Naive thymus-derived CD8-positive, alpha-beta T cell (primary cell): ENCODE measurements at regions not wholly inside any gene's neighbourhood (a gene's known extent, or its start where the extent isn't known, plus 50 kb on each side); places are given as distances from the start of the nearest gene placed in this dataset.

ENCODE experiments used
- ATAC-seq, 2 donors: fragments of 150-1000 bp; cut with Tn5 transposase in 1 of 2; sonication (Bioruptor Pico), chemical (Tn5 transposase) in 1 of 2; 1 replicate in 1 of 2; 2 replicates in 1 of 2; pipeline ENCODE4 v1.10.0; 2021; ENCODE audit warnings: mild to moderate bottlenecking in 2 of 2, moderate library complexity in 2 of 2
- POLR2A ChIA-PET: fragments of 350-600 bp; sonication (Branson Sonifier 250); formaldehyde crosslinking; loops from one replicate; lab custom pipeline; 2021; ENCODE audit warnings: antibody characterized with exemption; lab: Charles Lee
- DNase-seq, 10 donors: peaks; one replicate each; pipeline versions ENCODE4 v3.0.0 to v3.0.0-alpha.2; 2020 to 2022
- H3K27ac Mint-ChIP-seq, 10 donors: one replicate each; pipeline ENCODE4 v1.8.0; 2020 to 2022; ENCODE audit warnings: mild to moderate bottlenecking in 10 of 10, mixed read lengths in 10 of 10, moderate library complexity in 4 of 10, inconsistent platforms in 1 of 10
- H3K27me3 Mint-ChIP-seq, 5 donors: one replicate each; pipeline ENCODE4 v1.8.0; 2021 to 2022; ENCODE audit warnings: mixed read lengths in 5 of 5
- H3K36me3 Mint-ChIP-seq, 3 donors: one replicate each; pipeline ENCODE4 v1.8.0; 2020 to 2022; ENCODE audit warnings: mixed read lengths in 3 of 3, mild to moderate bottlenecking in 2 of 3, inconsistent platforms in 1 of 3
- H3K4me1 Mint-ChIP-seq, 4 donors: one replicate each; pipeline ENCODE4 v1.8.0; 2021 to 2022; ENCODE audit warnings: mixed read lengths in 4 of 4
- H3K4me3 Mint-ChIP-seq, 10 donors: one replicate each; pipeline ENCODE4 v1.8.0; 2020 to 2022; ENCODE audit warnings: mild to moderate bottlenecking in 10 of 10, mixed read lengths in 10 of 10, moderate library complexity in 6 of 10, inconsistent platforms in 1 of 10
- H3K9me3 Mint-ChIP-seq, 9 donors: one replicate each; pipeline ENCODE4 v1.8.0; 2020 to 2022; ENCODE audit warnings: mixed read lengths in 9 of 9, mild to moderate bottlenecking in 3 of 9, inconsistent platforms in 1 of 9, moderate library complexity in 1 of 9

DNA sequence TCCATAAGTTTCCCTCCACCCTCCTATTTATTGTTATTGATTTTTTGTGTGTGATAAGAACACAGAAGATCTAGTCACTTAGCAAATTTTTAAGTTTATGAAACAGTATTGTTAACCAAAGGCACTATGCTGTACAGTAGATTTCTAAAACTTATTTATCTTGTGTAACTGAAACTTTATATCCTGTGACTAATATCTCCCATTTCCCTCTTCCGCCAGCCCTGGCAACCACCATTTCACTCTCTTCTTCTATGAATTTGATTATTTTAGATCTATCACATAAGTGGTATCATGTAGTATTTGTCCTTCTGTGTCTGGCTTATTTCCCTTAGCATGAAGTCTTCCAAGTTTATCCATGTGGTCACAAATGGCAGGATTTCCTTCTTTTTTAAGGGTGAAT, 144.3 kb upstream of the INHBA start:
- POLR2A ChIA-PET, result no interaction called here
- Mint-ChIP-seq H3K4me3 (no peak overlapping the region), H3K4me1 (no peaks in the 10 kb centered on the region), H3K9me3 (peaks cover 0 to 16% (median 2%) of the 10 kb centered on the region in 9 donors), H3K27me3 (peaks cover 0 to 8% (median 2%) of the 10 kb centered on the region in 5 donors), H3K27ac (no peak overlapping the region), H3K36me3 (peaks cover 0 to 6% (median 0%) of the 10 kb centered on the region in 3 donors)
- ATAC-seq (no peak), DNase-seq (no peak)

DNA sequence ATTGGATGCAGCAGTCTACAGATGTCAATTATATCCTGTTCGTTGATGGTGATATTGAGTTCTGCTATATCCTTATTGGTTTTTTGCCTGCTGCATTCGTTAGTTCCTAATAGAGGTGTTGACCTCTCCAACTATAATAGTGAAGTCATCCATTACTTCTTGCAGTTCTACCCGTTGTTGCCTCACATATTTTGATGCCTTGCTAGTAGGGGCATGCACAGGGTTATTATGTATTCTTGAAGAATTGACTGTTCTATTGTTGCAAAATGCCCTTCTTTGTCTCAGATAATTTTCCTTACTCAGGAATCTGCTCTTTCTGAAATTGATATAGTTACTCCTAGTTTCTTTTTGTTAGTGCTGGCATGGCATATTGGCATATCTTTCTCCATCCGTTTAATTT, 140.1 kb upstream of the INHBA start:
- peaks cover 0 to 4% (median 0%) of the 10 kb centered on the region in 3 donors for H3K36me3 Mint-ChIP-seq
- H3K4me3 Mint-ChIP-seq, result no peak overlapping the region
- peaks cover 0 to 21% (median 3%) of the 10 kb centered on the region in 9 donors for H3K9me3 Mint-ChIP-seq
- H3K27me3 Mint-ChIP-seq, result peaks cover 0 to 4% (median 0%) of the 10 kb centered on the region in 5 donors
- DNase-seq (no peak), ATAC-seq (no peak)
- no peak overlapping the region for H3K27ac Mint-ChIP-seq
- no peaks in the 10 kb centered on the region for H3K4me1 Mint-ChIP-seq
- POLR2A ChIA-PET, result no interaction called here

DNA sequence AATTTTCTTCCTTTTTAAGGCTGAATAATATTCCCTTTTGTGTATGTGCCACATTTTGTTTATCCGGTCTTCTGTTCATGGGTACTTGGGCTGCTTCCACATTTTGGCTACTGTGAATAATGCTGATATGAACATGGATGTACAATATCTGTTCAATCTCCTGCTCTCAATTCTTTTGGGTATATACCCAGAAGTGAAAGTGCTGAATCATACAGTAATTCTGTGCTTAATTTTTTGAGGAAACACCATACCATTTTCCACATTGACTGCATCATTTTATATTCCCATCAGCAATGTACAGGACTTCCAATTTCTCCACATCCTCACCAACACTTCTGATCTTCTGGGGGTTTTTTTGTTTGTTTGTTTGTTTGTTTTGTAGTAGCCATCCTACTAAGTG, 135.0 kb upstream of the INHBA start:
- ATAC-seq, result no peak
- H3K27ac Mint-ChIP-seq, result no peak overlapping the region
- H3K27me3 Mint-ChIP-seq, result peaks cover 0 to 5% (median 0%) of the 10 kb centered on the region in 5 donors
- peaks cover 0 to 4% (median 0%) of the 10 kb centered on the region in 3 donors for H3K36me3 Mint-ChIP-seq
- no peak overlapping the region for H3K4me3 Mint-ChIP-seq
- no peak for DNase-seq
- H3K9me3 Mint-ChIP-seq, result peaks cover 0 to 17% (median 3%) of the 10 kb centered on the region in 9 donors
- POLR2A ChIA-PET, result no interaction called here
- H3K4me1 Mint-ChIP-seq, result peaks cover 0 to 8% (median 0%) of the 10 kb centered on the region in 4 donors

DNA sequence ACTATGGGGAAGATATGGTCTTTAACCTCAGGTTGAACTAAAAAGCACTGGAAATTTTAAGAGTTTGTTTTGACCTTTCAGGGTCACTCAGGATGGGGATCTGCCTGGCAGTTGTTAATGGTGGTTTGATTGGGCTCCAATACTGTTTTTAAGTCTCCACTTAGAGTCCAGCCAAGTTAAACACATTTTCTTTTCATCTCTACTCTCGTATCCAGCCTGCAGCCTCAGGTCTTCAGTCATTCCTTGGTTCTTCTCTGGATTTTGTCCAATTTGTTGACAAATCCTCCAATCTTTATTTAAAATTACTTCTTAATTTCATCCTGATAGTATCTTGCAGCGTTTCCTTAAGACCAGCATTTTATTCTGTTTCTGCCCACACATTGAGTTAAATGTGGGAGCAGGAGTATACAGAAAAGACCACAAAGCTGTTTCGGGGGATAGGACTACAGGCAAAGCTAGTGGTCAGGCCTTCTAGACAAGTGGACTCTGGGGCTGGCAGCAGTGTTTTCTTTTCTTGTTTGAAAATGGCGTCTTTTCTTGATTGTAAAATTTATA, 133.2 kb upstream of the INHBA start:
- ATAC-seq (no peak), DNase-seq (no peak)
- H3K4me1 Mint-ChIP-seq, result peaks cover 0 to 8% (median 0%) of the 10 kb centered on the region in 4 donors
- H3K27me3 Mint-ChIP-seq, result peaks cover 0 to 5% (median 0%) of the 10 kb centered on the region in 5 donors
- no peak overlapping the region for H3K27ac Mint-ChIP-seq
- POLR2A ChIA-PET, result no interaction called here
- H3K36me3 Mint-ChIP-seq, result peaks cover 0 to 4% (median 0%) of the 10 kb centered on the region in 3 donors
- peaks cover 6 to 27% (median 16%) of the 10 kb centered on the region in 9 donors for H3K9me3 Mint-ChIP-seq
- no peak overlapping the region for H3K4me3 Mint-ChIP-seq

DNA sequence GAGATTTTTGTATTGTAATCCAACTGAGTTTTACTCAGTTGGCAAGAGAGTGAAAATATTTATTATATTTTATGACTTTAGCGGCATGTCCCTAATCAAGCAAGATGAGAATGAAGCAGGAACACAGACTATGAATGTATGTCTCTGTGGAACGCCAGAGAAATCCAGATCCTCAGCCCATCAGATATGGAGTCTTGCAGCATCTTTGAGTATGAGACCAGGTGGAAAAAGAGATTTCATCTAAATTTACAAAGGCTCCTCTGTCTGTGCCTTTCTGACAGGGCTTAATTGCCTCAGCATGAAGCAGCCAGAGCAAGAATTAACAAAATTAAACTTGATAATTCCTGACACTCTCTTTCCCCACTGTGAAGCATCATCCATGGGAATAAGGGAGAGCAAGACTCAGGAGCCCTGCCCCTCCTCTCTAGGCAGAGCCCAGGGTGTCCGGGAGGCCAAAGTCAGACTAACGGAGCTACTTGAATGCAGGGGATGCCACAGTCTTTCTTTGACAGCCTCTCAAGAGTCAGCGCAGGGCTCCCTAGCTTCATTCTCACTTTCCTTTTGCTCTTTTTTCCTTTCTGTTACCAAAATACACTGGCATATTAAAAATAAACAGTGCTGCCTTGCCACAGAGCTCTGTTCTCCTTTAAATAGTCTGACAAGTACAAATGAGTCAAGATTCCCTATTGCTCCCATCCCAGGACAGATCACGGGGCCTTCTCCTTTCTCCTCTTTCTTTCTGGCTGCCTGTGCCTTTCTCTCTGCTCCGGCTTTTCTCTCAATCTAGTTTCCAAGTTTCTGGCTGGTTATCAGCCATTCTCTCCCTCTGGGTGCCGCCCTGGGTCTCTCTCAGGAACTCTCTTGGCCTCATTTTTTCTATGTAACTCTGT, 132.2 kb upstream of the INHBA start:
- no peak for DNase-seq
- POLR2A ChIA-PET, result no interaction called here
- peaks cover 0 to 5% (median 0%) of the 10 kb centered on the region in 5 donors for H3K27me3 Mint-ChIP-seq
- peaks cover 2 to 27% (median 17%) of the 10 kb centered on the region in 9 donors for H3K9me3 Mint-ChIP-seq
- H3K4me1 Mint-ChIP-seq, result peaks cover 0 to 8% (median 0%) of the 10 kb centered on the region in 4 donors
- ATAC-seq, result no peak
- no peaks in the 10 kb centered on the region for H3K36me3 Mint-ChIP-seq
- no peak overlapping the region for H3K27ac Mint-ChIP-seq
- no peak overlapping the region for H3K4me3 Mint-ChIP-seq

DNA sequence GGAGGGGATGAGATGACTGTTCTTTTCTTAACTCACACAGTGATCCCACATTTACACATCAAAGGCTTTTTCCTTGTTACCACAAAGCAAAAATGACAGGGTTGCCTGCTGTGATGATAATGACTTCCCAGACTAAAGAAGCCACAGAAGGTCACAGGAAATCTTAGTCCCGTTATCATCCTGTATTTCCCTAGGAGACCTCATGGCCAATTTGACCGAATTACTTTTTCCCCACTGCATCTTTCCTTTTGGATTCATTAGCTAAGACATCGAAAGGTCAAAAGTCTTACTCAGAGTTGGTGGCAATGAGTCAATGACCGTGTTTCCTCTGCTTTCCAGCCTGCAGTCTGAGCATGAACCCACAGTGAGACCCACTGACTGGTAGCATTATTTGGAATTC, 130.1 kb upstream of the INHBA start:
- Mint-ChIP-seq H3K9me3 (peaks cover 2 to 21% (median 15%) of the 10 kb centered on the region in 9 donors), H3K27ac (no peak overlapping the region), H3K27me3 (peaks cover 0 to 5% (median under 1%) of the 10 kb centered on the region in 5 donors), H3K36me3 (no peaks in the 10 kb centered on the region), H3K4me1 (peaks cover 0 to 8% (median 0%) of the 10 kb centered on the region in 4 donors), H3K4me3 (no peak overlapping the region)
- POLR2A ChIA-PET, result no interaction called here
- ATAC-seq, result no peak
- DNase-seq, result no peak

DNA sequence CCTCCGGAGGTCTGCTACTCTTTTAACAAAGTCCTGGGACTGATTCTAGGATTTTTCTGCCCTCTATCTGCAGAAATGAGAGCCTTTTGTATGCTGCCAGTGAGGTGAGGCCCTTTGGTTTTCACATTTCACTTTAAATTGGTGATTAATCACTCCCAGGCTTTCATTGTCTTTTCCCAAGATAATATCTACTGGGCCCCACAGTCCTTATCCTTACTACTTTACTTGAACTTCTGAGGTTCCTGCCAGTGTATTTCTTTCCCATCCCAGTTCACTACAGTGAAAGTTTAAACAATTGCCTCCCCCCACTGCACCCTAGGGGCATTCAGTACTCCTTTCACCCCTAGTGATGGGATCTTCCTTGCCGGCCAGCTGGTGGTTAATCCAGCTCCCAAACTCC, 127.4 kb upstream of the INHBA start:
- Mint-ChIP-seq H3K9me3 (peaks cover 2 to 22% (median 12%) of the 10 kb centered on the region in 9 donors), H3K27ac (no peak overlapping the region), H3K4me3 (no peak overlapping the region), H3K36me3 (no peaks in the 10 kb centered on the region), H3K4me1 (peaks cover 0 to 8% (median 0%) of the 10 kb centered on the region in 4 donors), H3K27me3 (peaks cover 0 to 6% (median 2%) of the 10 kb centered on the region in 5 donors)
- DNase-seq (no peak), ATAC-seq (no peak)
- POLR2A ChIA-PET, result no interaction called here

DNA sequence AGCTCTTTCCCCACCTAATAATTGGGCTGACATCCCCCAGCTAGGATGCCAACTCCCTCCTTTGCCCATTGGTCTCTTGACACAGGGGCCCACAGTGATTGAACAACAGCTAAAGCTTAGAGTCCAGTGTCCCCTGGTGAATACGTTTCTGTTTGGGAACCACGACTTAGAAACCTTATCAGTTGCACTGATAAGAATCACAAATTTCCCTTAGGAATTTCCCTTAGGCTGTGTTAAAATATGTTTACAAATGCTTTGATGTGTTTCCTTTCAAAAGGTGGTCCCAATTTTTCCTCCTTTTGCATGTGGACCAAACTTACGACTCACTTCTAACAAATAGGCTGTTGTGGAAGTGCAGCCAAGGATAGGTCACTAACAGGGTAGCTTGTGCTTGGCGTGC, 126.0 kb upstream of the INHBA start:
- Mint-ChIP-seq H3K36me3 (no peaks in the 10 kb centered on the region), H3K27me3 (peaks cover 0 to 6% (median 2%) of the 10 kb centered on the region in 5 donors), H3K4me1 (peaks cover 0 to 8% (median 0%) of the 10 kb centered on the region in 4 donors), H3K4me3 (no peak overlapping the region), H3K9me3 (peaks cover 2 to 22% (median 12%) of the 10 kb centered on the region in 9 donors), H3K27ac (no peak overlapping the region)
- POLR2A ChIA-PET, result no interaction called here
- DNase-seq, result no peak
- ATAC-seq, result no peak

DNA sequence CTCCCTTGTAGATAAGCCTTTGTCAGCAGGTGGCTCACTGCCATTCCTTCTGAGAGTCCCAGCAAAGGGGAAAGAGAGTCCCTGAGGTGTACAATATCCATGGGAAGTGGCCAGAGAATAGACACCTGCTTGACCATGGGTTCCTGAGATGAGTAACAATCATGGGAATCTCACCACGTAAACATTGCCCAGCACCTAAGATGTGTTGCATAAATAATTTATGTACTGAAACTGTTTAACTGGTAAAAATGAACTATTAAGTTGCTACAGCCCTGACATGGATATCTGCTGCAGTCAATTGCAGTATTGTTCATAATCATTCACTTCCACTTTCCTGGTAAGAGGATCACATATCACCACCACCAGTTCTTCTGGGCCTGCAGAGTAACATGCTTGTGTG, 123.8 kb upstream of the INHBA start:
- ATAC-seq, result no peak
- no peak overlapping the region for H3K4me3 Mint-ChIP-seq
- POLR2A ChIA-PET, result no interaction called here
- H3K36me3 Mint-ChIP-seq, result no peaks in the 10 kb centered on the region
- no peak for DNase-seq
- H3K27me3 Mint-ChIP-seq, result peaks cover 0 to 21% (median 5%) of the 10 kb centered on the region in 5 donors
- H3K4me1 Mint-ChIP-seq, result no peaks in the 10 kb centered on the region
- peaks cover 0 to 14% (median 6%) of the 10 kb centered on the region in 9 donors for H3K9me3 Mint-ChIP-seq
- peak overlapping the region in 1 of 10 donors; percentile 14 for H3K27ac Mint-ChIP-seq

DNA sequence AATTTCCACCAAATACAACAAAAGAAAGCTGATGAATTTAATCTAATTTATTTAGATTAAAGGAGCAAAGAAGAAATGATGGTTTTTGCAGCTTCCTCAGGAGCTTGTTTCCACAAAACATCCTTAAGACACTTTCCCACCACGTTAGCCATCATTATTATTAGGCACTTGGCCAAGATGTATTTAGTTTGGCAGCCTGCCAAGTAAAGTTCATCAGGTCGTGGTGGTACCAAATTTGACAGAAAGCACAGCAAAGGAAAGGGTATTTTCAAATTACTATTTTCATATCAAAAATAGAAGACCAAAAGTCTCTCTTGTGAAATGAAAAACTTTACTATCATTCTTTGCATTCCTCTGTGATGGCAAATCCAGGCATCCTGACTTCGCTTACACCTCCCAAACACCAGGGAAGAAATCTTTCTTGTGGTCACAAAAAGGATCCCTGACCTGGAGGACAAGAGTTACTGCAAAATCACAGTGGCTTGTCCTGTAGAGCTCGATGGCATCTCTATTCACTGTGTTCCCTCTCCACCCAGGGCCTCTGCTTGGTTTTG, 123.1 kb upstream of the INHBA start:
- Mint-ChIP-seq H3K36me3 (no peaks in the 10 kb centered on the region), H3K27ac (peak overlapping the region in 1 of 10 donors; percentile 14), H3K4me1 (no peaks in the 10 kb centered on the region), H3K9me3 (peaks cover 0 to 10% (median 0%) of the 10 kb centered on the region in 9 donors), H3K27me3 (peaks cover 0 to 25% (median 5%) of the 10 kb centered on the region in 5 donors), H3K4me3 (no peak overlapping the region)
- ATAC-seq (no peak), DNase-seq (no peak)
- POLR2A ChIA-PET, result no interaction called here

DNA sequence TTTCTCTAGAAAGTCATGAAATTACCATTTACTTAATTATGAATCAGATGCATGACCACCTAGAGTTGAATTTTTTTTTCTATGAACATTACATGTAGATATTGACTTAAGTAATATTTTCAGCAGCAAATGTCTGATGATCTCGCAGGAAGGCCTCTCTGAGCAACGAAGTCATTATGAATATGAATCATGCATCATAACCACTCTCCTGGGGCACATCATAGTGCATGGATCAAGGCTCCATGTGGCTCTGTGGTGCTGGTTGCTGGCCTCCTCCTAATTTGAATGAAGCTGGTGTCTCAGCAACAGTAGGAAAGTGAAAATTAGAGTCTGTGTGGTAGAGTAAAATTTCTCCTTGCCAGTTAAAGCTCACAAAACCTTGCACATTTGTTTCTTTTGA, 121.4 kb upstream of the INHBA start:
- POLR2A ChIA-PET, result no interaction called here
- no peak overlapping the region for H3K27ac Mint-ChIP-seq
- H3K36me3 Mint-ChIP-seq, result no peaks in the 10 kb centered on the region
- ATAC-seq (no peak), DNase-seq (no peak)
- H3K27me3 Mint-ChIP-seq, result peaks cover 0 to 25% (median 5%) of the 10 kb centered on the region in 5 donors
- H3K4me3 Mint-ChIP-seq, result no peak overlapping the region
- H3K9me3 Mint-ChIP-seq, result peaks cover 0 to 11% (median 2%) of the 10 kb centered on the region in 9 donors
- H3K4me1 Mint-ChIP-seq, result no peaks in the 10 kb centered on the region

DNA sequence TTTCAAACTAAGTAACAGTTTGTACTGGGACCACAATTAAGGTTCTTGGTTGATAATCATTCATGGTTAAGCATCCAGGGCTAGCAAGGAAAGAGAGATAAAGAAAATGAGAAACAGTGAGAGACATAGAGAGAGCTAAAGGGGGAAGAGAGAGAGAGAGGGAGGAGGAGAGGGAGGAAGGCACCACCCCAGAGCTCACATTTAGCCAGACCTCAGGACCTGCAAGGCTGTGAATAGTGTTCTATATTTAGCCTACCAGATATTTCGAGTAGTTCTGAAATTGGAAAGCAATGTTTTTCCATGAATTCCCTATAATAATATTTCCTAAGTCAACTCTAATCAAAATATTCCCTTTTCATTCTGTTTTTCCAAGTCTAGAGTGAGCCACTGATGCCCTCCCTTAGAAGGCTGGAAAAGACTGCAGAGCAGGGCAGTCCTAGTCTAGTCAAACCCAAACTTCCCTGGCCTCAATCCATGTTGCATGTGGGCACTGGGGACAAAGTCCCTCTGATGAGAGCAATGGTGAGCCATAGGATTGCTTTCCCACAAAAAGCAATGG, 119.4 kb upstream of the INHBA start:
- no peak overlapping the region for H3K4me3 Mint-ChIP-seq
- peaks cover 0 to 16% (median 0%) of the 10 kb centered on the region in 9 donors for H3K9me3 Mint-ChIP-seq
- POLR2A ChIA-PET, result no interaction called here
- no peaks in the 10 kb centered on the region for H3K36me3 Mint-ChIP-seq
- H3K27me3 Mint-ChIP-seq, result peaks cover 0 to 19% (median 3%) of the 10 kb centered on the region in 5 donors
- H3K4me1 Mint-ChIP-seq, result peaks cover 0 to 6% (median 0%) of the 10 kb centered on the region in 4 donors
- ATAC-seq (no peak), DNase-seq (no peak)
- no peak overlapping the region for H3K27ac Mint-ChIP-seq
